ENCODE measurements at regions not wholly inside any gene's neighbourhood (a gene's known extent, or its start where the extent isn't known, plus 50 kb on each side); places are given as distances from the start of the nearest gene placed in this dataset.

- TF ChIP-seq CTCF (IDR thresholded peaks at IDR 0.05; ENCODE audit: low read length): no peak
- TF ChIP-seq EZH2 (optimal IDR thresholded peaks at IDR 0.05; ENCODE audit: low read depth, low read length): no peak
These were observed 80.9 kb upstream of the DCBLD2 start for GRCh38 chr3:98982351-98982750.
